OCI-LY1 (cell line): ENCODE measurements at regions not wholly inside any gene's neighbourhood (a gene's known extent, or its start where the extent isn't known, plus 50 kb on each side); places are given as distances from the start of the nearest gene placed in this dataset.

Source experiments
- EZH2 ChIP-seq: fragments of 200-600 bp; sonication (generic), shearing (Covaris generic); IDR thresholded peaks from 2 replicates; pipeline ENCODE4 v1.8.0; 2017; ENCODE audit warnings: borderline replicate concordance, mixed run types, mild to moderate bottlenecking, antibody characterized with exemption, low read length, moderate library complexity, mixed read lengths
- TF ChIP-seq, protein P1 (sequence below): fragments of 200-600 bp; sonication (generic), shearing (Covaris generic); IDR thresholded peaks from 2 replicates; pipeline ENCODE4 v1.5.1; 2017; ENCODE audit warnings: mild to moderate bottlenecking, antibody characterized with exemption, low read length, moderate library complexity, mixed read lengths

DNA sequence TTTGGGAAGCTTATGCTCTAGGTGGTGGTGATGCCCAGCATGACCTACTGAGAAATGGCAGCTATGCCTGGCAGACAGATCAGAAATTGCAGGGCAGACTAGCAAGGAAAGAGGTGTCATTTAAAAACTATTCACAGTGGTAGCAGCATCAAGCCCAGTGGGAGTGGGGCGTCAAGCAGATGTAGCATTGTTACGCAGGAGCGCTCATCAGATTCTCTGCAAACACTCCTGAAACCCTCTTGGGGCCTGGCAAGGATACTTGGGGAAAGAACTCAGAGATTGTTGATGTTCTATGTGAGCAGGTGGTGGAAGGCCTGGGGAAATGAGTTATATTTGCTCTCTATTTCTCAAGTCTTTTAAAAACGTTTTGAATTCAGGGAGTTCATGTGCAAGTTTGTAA is 437.6 kb downstream of the RAPGEF2 start:
- TF ChIP-seq, protein P1, sequence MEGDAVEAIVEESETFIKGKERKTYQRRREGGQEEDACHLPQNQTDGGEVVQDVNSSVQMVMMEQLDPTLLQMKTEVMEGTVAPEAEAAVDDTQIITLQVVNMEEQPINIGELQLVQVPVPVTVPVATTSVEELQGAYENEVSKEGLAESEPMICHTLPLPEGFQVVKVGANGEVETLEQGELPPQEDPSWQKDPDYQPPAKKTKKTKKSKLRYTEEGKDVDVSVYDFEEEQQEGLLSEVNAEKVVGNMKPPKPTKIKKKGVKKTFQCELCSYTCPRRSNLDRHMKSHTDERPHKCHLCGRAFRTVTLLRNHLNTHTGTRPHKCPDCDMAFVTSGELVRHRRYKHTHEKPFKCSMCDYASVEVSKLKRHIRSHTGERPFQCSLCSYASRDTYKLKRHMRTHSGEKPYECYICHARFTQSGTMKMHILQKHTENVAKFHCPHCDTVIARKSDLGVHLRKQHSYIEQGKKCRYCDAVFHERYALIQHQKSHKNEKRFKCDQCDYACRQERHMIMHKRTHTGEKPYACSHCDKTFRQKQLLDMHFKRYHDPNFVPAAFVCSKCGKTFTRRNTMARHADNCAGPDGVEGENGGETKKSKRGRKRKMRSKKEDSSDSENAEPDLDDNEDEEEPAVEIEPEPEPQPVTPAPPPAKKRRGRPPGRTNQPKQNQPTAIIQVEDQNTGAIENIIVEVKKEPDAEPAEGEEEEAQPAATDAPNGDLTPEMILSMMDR: no peak
- TF ChIP-seq EZH2: no peak
